Panc1 (cell line): ENCODE measurements at regions not wholly inside any gene's neighbourhood (a gene's known extent, or its start where the extent isn't known, plus 50 kb on each side); places are given as distances from the start of the nearest gene placed in this dataset.

Source experiments
- CTCF ChIP-seq: fragments of 450-650 bp; IDR thresholded peaks from 2 replicates; pipeline ENCODE4 v1.5.1; 2017; ENCODE audit warnings: mild to moderate bottlenecking
- POLR2AphosphoS5 ChIP-seq: IDR thresholded peaks from 2 replicates; pipeline ENCODE4 v1.6.1; 2012; ENCODE audit warnings: mild to moderate bottlenecking, low read depth, low read length, moderate library complexity
- REST ChIP-seq, 2 experiments: IDR thresholded peaks; 2 replicates each; pipeline ENCODE4 v1.6.1; 2011 to 2012; ENCODE audit warnings: low read depth in 2 of 2, control low read depth in 1 of 2, low read length in 1 of 2, mild to moderate bottlenecking in 1 of 2, moderate library complexity in 1 of 2; ENCODE audit not compliant: insufficient read depth in 1 of 2
- SIN3A ChIP-seq: IDR thresholded peaks from 2 replicates; pipeline ENCODE4 v1.6.1; 2012; ENCODE audit warnings: low read depth, mild to moderate bottlenecking, low read length, moderate library complexity, borderline replicate concordance; ENCODE audit not compliant: insufficient read depth
- TCF7L2 ChIP-seq: IDR thresholded peaks from 2 replicates; pipeline ENCODE4 v1.6.1; 2011; ENCODE audit warnings: mild to moderate bottlenecking, low read depth, low read length, inconsistent platforms

- TF ChIP-seq POLR2AphosphoS5 (no peak), CTCF (no peak), SIN3A (no peak), TCF7L2 (no peak), REST (IDR thresholded peaks at IDR 0.05; ENCODE audit: insufficient read depth in 1 of 2, low read depth in 2 of 2, low read length in 1 of 2) (no peak)
These were observed 664.7 kb downstream of the ACTL7B start for GRCh38 chr9:108191065-108191464.
